T47D (cell line): ENCODE measurements at regions not wholly inside any gene's neighbourhood (a gene's known extent, or its start where the extent isn't known, plus 50 kb on each side); places are given as distances from the start of the nearest gene placed in this dataset.

ENCODE experiments used
- DNase-seq, 2 experiments: peaks; one replicate each; pipeline versions ENCODE4 v3.0.0 to v3.0.0-alpha.2; 2011 to 2012; ENCODE audit warnings: low read depth in 1 of 2, low spot score in 1 of 2
- JUND ChIP-seq: IDR thresholded peaks from 2 replicates; pipeline ENCODE4 v1.6.1; 2012; ENCODE audit warnings: low read depth
- in situ Hi-C: cut with HindIII; loops from 2 replicates; pipeline ENCODE4 v1.10.0; 2016; ENCODE audit warnings: low sequenced_read_pairs, low pct_unique_long_range_greater_than_20kb

DNA sequence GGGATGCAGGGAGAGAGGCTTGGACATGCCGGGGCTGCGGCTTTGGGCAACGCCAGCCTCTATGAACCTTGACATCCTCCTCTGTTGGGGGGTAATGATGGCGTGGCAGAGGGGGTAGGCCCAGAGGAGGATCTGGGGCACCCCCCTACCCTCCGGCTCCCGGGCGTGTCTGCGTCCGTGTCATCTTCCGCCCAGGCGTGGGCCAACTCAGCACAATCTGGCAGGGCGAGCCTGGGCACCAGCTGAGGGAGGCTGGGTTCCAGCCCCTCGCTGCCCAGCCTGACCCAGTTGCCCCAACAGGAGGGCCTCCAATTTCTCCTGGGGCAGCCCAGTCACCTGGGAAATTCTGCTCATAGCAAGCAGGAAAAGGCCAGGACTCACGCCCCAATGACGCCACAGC is 62.9 kb upstream of the IL17B start:
- TF ChIP-seq JUND = no peak
- in situ Hi-C loops = no loop called here
- DNase-seq = no peak

DNA sequence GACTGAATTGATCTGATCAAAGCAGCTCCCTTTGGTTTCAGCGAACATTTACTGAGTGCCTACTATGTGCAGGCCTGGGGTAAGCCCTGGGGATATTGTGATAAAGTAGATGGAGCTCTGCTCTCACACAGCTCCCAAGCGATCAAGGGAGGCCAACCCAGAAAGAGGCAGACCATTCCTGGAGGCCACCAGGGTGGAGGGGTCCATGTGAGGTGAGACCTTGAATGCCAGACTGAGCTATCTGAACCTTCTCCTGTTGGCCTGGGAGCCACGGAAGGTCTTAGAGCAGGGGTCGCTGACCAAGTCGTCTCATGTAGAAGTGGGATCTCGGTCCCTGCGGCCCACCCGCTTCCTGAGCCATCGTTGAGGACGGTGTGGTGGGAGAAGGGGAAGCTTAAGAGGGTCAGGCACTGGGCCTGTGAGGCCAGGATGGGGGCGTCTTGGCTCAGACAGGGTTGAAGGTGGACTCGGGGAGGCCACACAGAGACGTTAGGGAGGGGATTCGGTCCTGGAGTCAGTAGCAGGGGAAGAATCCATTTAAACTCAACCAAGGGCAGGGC is 62.2 kb upstream of the IL17B start:
- in situ Hi-C loops = no loop called here
- no peak for TF ChIP-seq JUND
- no peak for DNase-seq

DNA sequence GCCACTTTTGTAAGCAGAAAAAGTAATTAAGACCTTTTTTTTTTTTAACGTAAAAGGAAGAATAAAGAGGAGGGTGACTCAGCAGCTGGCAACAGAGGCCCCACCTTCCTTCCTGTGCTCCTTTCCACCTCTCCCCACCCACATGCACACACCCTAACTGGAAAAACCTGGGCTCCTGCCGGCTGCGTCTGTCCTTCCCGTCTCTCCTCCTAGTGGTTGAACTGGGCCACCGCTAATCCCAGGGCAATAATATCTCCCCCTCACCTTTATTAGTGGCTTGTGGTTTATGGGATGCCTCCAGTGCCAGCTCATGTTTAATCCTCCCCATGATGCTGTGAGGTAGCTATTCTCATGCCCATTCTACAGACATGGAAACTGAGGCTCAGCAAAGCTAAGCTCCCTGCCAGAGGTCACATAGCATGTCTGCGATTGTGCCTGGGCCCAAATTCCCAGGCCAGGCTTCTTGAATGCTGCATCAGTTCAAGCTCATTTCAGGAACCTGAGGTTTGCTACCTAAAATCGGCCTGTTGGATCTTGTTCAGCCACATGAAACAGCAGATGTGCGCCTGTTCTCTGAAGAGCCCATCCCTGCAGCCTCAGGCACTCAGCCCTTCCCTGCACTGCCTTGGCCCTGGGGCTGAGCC is 60.9 kb upstream of the IL17B start:
- in situ Hi-C loops = no loop called here
- peak; percentile 61 to 87 for DNase-seq
- no peak for TF ChIP-seq JUND

GRCh38 chr5:149438711-149439132 is 59.6 kb upstream of the IL17B start:
- in situ Hi-C loops = no loop called here
- no peak for DNase-seq
- TF ChIP-seq JUND = no peak

DNA sequence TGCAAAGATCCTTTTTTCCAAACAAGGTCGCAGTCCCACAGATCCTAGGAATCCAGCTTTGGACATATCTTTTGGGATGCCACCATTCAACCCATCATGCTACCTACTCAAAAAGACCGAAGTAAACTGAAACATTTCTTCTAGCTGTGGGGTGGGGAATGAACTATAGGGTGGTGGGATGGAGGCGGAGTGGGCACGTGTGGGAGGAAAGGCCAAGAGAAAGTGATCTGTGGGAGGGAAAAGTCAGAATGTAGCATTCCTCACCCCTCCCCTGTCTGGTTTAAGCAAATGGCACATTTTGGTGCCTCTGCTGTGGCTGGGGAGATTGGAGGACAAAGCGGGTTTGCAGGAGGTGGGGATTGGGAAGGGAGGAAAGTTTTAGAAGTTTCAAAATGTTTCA is 59.2 kb upstream of the IL17B start:
- TF ChIP-seq JUND = no peak

DNA sequence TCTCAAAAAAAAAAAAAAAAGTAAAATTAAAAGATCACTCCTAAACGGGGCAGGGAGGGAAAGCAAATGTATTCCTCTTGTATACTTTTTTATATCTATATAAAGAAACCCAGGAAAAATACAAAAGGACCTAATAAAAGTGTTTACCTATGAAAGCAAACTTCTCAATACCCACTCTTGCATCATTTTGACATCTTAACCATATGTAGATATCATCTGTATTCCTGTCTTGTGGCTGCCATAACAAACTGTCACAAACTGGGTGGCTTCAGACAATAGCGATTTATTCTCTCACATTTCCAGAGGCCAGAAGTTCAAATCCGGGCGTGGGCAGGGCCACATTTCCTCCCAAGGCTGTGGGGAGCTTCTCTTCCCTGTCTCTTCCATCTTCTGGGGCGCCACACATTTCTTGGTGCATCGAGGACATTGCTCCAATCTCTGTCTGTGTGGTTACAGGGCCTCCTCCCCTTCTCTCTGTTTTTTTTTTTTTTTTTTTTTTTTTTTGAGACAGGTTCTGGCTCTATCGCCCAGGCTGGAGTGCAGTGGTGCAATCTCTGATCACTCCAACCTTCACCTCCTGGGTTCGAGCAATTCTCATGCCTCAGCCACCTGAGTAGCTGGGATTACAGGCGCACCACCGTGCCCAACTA is 58.4 kb upstream of the IL17B start:
- TF ChIP-seq JUND = no peak
- in situ Hi-C loops = no loop called here
- DNase-seq = peak in 1 of 2 experiments; percentile 40

More for the DNA sequence above, 59.2 kb upstream of the IL17B start:
- no peak for DNase-seq
- in situ Hi-C loops = no loop called here

DNA sequence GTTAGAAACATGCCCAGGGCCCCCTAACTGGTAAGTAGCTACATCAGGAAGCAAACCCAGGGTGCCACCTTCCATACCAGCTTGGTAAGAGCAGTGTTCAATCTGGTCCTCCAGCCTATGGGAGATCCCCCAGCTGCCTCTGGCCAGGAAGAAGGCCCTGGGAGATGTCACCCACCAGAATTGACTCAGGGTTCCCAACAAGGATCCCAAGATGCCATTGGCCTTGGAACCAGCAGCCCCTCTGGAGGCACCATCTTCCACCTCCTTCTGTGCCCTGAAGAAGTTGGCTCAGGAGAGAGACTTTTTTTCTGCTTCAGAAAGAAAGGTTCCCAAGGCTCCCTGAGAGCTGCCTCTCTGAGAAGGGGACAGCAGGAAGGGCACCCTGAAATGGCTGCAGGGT is 56.6 kb upstream of the IL17B start:
- in situ Hi-C loops = no loop called here
- no peak for DNase-seq
- TF ChIP-seq JUND = no peak

GRCh38 chr5:149435015-149435376 is 55.9 kb upstream of the IL17B start:
- in situ Hi-C loops = no loop called here
- TF ChIP-seq JUND = no peak
- no peak for DNase-seq

DNA sequence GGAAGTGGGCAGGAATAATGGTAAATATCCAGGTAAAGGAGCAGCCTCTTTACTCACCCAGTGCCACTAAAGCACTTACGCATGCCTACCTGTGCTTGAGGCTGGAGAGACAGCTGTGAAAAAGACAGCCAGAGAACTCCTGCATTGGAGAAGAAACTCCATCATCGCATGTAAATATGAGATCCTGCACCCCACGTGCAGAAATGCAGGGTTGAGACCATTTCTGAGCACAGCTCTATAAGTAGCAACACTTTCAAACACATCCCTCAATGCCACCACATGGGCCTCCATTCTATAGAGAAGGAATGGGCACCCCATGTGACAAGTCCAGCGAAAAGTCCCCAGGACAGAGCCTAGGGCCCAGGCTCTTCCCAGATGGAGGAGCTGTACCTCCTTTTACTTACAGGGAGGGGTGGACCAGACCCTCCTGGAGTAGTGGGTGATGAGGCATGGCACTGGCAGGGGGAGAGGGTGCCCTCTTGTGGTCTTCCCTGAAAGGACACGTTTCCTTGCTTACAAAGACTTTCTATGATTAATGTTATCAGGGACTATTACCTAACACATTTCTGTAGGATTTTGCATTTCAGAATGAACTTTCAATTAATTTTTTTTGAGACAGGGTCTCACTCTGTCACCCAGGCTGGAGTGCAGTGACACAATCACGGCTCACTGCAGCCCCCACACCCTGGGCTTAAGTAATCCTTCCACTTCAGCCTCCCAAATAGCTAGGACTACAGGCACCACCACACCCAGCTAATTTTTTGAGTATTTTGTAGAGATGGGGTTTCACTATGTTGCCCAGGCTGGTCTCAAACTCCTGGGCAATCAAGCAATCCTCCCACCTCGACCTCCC is 55.3 kb upstream of the IL17B start:
- peak; percentile 61 to 73 for DNase-seq
- in situ Hi-C loops = no loop called here
- TF ChIP-seq JUND = no peak

- in situ Hi-C loops = no loop called here
- no peak for TF ChIP-seq JUND
- no peak for DNase-seq
These were observed 54.5 kb upstream of the IL17B start for GRCh38 chr5:149433524-149434131.

DNA sequence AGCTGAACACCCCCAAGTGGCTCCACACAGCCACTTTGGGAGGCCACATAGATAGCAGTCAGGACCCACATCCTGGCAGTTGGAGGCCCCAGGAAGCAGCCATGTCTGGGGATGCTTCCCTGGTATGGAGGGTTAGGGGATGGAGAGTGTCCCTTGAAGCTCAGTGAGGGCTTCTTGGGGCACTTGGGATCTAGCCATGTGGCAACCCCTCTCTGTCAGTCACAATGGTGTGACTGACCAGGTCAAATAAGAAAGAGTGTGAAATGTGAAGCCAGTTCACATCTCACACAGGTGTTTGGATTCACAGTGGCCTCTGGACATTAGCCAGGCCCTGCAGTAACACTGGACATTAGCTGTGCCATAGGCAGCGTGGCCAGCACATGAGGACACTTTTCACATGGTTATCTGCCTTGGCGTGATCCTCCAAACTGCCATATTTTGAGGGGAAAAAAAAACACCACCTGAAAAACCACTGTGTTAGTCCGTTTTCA is 53.9 kb upstream of the IL17B start:
- DNase-seq = no peak
- in situ Hi-C loops = no loop called here
- TF ChIP-seq JUND = no peak

DNA sequence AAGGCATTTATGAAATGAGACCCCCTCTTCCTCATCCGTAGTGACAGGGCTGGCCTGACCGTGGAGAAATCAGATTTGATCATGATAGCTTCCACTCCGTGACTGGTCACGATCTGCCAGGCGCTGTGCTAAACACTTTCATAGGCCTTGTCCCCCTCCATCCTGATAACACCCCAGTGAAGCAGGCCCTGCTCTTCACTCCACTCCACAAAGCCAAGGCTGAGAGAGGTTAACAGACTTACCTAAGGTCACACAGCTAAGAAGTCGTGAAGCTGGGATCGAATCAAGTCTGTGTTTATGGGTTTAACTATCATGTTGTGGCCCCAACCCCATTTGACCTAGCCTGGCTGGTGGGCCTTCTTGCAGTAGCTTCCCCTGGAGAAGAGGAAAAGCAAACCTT is 53.3 kb upstream of the IL17B start:
- in situ Hi-C loops = no loop called here
- TF ChIP-seq JUND = no peak
- no peak for DNase-seq
